ENCODE measurements at regions not wholly inside any gene's neighbourhood (a gene's known extent, or its start where the extent isn't known, plus 50 kb on each side); places are given as distances from the start of the nearest gene placed in this dataset.

DNA sequence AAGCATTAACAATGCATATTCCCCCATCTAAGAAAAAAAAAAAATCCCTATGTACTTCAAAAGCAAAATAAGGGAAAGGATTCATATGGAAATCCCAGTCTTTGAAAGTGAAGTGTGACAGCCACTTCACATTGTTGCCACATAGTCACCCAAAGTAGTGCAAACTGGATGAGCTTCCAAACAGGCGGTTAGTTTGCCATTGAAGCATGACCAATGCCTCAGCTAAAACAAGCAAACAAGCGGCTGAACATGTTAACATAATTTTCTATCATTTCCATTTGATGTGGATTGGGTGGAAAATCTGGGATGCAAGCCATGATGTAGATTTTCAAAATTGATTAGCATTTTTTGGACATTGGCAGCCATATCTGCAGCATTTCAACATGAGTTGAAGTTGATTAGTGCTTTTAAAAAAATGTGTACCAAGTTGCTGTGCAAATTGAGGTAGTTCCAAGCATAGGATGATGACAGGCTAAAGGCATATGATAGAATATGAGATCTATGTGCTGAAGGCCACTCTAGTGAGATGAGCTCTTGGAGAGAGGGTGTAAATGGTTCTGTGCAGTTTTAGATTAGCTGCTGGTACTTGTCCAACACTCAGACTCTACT, 405.2 kb downstream of the NR2F2 start:
- Histone ChIP-seq H3K36me3 (ENCODE audit: insufficient read depth, low read length) (no peaks in the 10 kb centered on the region), H3K9me3 (ENCODE audit: insufficient read depth, low read length, severe bottlenecking) (no peaks in the 10 kb centered on the region), H3K4me2 (ENCODE audit: insufficient read depth, low read length) (no peak overlapping the region), H3K4me3 (ENCODE audit: low read depth in 1 of 2, low read length in 2 of 2) (no peak overlapping the region), H3K79me2 (ENCODE audit: insufficient read depth, low read length) (no peaks in the 10 kb centered on the region), H3K4me1 (ENCODE audit: insufficient read depth, low read length) (no peaks in the 10 kb centered on the region), H4K20me1 (ENCODE audit: insufficient read depth, low read length) (no peaks in the 10 kb centered on the region), H3K27ac (ENCODE audit: low read length) (no peak overlapping the region), H2AFZ (ENCODE audit: low read depth, low read length) (no peak overlapping the region), H3K27me3 (ENCODE audit: insufficient read depth, low read length, poor library complexity) (no peaks in the 10 kb centered on the region), H3K9ac (ENCODE audit: low read depth, low read length) (no peak overlapping the region)
- no peak for ATAC-seq (ENCODE audit: insufficient read depth, low read depth)
- no peak for TF ChIP-seq EZH2 (IDR thresholded peaks at IDR 0.05; ENCODE audit: borderline replicate concordance, low read depth, low read length, severe bottlenecking)
- TF ChIP-seq, protein P1, sequence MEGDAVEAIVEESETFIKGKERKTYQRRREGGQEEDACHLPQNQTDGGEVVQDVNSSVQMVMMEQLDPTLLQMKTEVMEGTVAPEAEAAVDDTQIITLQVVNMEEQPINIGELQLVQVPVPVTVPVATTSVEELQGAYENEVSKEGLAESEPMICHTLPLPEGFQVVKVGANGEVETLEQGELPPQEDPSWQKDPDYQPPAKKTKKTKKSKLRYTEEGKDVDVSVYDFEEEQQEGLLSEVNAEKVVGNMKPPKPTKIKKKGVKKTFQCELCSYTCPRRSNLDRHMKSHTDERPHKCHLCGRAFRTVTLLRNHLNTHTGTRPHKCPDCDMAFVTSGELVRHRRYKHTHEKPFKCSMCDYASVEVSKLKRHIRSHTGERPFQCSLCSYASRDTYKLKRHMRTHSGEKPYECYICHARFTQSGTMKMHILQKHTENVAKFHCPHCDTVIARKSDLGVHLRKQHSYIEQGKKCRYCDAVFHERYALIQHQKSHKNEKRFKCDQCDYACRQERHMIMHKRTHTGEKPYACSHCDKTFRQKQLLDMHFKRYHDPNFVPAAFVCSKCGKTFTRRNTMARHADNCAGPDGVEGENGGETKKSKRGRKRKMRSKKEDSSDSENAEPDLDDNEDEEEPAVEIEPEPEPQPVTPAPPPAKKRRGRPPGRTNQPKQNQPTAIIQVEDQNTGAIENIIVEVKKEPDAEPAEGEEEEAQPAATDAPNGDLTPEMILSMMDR (IDR thresholded peaks at IDR 0.05; ENCODE audit: borderline replicate concordance, extremely low read depth, low read length, poor library complexity, severe bottlenecking) = no peak
- no peak for DNase-seq

DNA sequence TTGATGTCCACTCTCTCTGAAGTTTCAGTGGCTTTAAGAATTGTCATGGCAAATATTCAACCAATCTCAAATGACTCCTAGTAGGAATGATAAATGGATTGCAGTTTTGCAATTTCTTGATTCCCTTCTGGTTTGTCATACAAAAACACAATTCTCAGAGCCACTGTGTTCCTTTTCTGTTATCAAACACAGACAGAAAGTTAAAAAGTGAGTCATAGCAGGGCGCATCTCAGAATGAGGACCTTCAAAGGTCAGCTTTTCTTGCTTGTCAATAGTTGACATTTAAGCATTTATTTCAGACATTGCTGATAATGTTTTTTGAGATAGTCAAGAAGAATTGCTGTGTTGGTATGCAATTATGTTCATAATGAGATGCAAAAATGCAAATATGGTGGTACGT, 405.9 kb downstream of the NR2F2 start:
- Histone ChIP-seq H3K36me3 (ENCODE audit: insufficient read depth, low read length) (no peaks in the 10 kb centered on the region), H3K27me3 (ENCODE audit: insufficient read depth, low read length, poor library complexity) (no peaks in the 10 kb centered on the region), H3K27ac (ENCODE audit: low read length) (no peak overlapping the region), H3K4me1 (ENCODE audit: insufficient read depth, low read length) (no peaks in the 10 kb centered on the region), H3K4me2 (ENCODE audit: insufficient read depth, low read length) (no peak overlapping the region), H3K79me2 (ENCODE audit: insufficient read depth, low read length) (no peaks in the 10 kb centered on the region), H2AFZ (ENCODE audit: low read depth, low read length) (no peak overlapping the region), H4K20me1 (ENCODE audit: insufficient read depth, low read length) (no peaks in the 10 kb centered on the region), H3K9ac (ENCODE audit: low read depth, low read length) (no peak overlapping the region), H3K9me3 (ENCODE audit: insufficient read depth, low read length, severe bottlenecking) (no peaks in the 10 kb centered on the region), H3K4me3 (ENCODE audit: low read depth in 1 of 2, low read length in 2 of 2) (no peak overlapping the region)
- no peak for TF ChIP-seq EZH2 (IDR thresholded peaks at IDR 0.05; ENCODE audit: borderline replicate concordance, low read depth, low read length, severe bottlenecking)
- TF ChIP-seq, protein P1 (IDR thresholded peaks at IDR 0.05; ENCODE audit: borderline replicate concordance, extremely low read depth, low read length, poor library complexity, severe bottlenecking) = no peak
- no peak for ATAC-seq (ENCODE audit: insufficient read depth, low read depth)
- no peak for DNase-seq

DNA sequence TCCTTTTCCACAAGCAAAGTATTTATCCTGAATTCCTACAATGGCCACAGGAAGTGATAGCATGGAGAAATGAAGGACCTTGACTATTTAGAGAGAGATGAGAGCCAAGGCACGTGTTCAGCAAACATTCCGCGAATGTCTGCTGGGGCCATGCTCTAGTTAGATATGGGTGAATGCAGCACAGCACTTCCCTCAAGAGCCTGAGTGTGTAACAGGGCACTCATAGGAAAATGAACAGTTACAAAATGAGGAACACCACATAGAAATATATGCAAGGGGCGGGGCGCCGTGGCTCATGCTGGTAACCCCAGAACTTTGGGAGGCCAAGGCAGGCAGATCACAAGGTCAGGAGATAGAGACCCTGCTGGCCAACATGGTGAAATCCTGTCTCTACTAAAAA, 406.9 kb downstream of the NR2F2 start:
- Histone ChIP-seq H3K9me3 (ENCODE audit: insufficient read depth, low read length, severe bottlenecking) (no peaks in the 10 kb centered on the region), H3K79me2 (ENCODE audit: insufficient read depth, low read length) (no peaks in the 10 kb centered on the region)

More for the DNA sequence above, 406.9 kb downstream of the NR2F2 start:
- no peak overlapping the region for H3K4me2 ChIP-seq (ENCODE audit: insufficient read depth, low read length)
- DNase-seq = no peak
- no peak for ATAC-seq (ENCODE audit: insufficient read depth, low read depth)
- H3K4me3 ChIP-seq (ENCODE audit: low read depth in 1 of 2, low read length in 2 of 2) = no peak overlapping the region
- H4K20me1 ChIP-seq (ENCODE audit: insufficient read depth, low read length) = no peaks in the 10 kb centered on the region
- no peaks in the 10 kb centered on the region for H3K27me3 ChIP-seq (ENCODE audit: insufficient read depth, low read length, poor library complexity)
- no peaks in the 10 kb centered on the region for H3K4me1 ChIP-seq (ENCODE audit: insufficient read depth, low read length)
- no peak overlapping the region for H2AFZ ChIP-seq (ENCODE audit: low read depth, low read length)
- no peak overlapping the region for H3K27ac ChIP-seq (ENCODE audit: low read length)
- H3K36me3 ChIP-seq (ENCODE audit: insufficient read depth, low read length) = no peaks in the 10 kb centered on the region
- no peak for TF ChIP-seq EZH2 (IDR thresholded peaks at IDR 0.05; ENCODE audit: borderline replicate concordance, low read depth, low read length, severe bottlenecking)
- TF ChIP-seq, protein P1 (IDR thresholded peaks at IDR 0.05; ENCODE audit: borderline replicate concordance, extremely low read depth, low read length, poor library complexity, severe bottlenecking) = no peak
- H3K9ac ChIP-seq (ENCODE audit: low read depth, low read length) = no peak overlapping the region
